ENCODE measurements at regions not wholly inside any gene's neighbourhood (a gene's known extent, or its start where the extent isn't known, plus 50 kb on each side); places are given as distances from the start of the nearest gene placed in this dataset.

GRCh38 chr3:74527566-74527965 lies 86.9 kb downstream of the CNTN3 start:
- no peaks in the 10 kb centered on the region for H4K20me1 ChIP-seq (ENCODE audit: insufficient read depth)
- no peak for DNase-seq
- intact Hi-C loops (cut with micrococcal nuclease; ENCODE audit: unreplicated experiment), result no loop called here
- no peaks in the 10 kb centered on the region for H3K9me3 ChIP-seq (ENCODE audit: insufficient read depth, low read depth)
- no peaks in the 10 kb centered on the region for H3K36me3 ChIP-seq (ENCODE audit: low read depth)
- TF ChIP-seq CTCF (conservative IDR thresholded peaks at IDR 0.05) (no peak), EZH2 (IDR thresholded peaks at IDR 0.05; ENCODE audit: low read depth) (no peak)
- no peak overlapping the region for H2AFZ ChIP-seq
- H3K4me2 ChIP-seq, result no peak overlapping the region
- no peaks in the 10 kb centered on the region for H3F3A ChIP-seq (ENCODE audit: insufficient read depth, low read depth)
- no peak overlapping the region for H3K4me3 ChIP-seq
- CTCF ChIA-PET, result no interaction called here
- POLR2A ChIA-PET (ENCODE audit: unreplicated experiment), result no interaction called here
- H3K27ac ChIP-seq, result no peak overlapping the region
- H3K79me2 ChIP-seq (ENCODE audit: low read depth), result no peaks in the 10 kb centered on the region
- no peaks in the 10 kb centered on the region for H3K9me2 ChIP-seq (ENCODE audit: insufficient read depth)
- H3K27me3 ChIP-seq (ENCODE audit: insufficient read depth, low read depth), result 0 out of 2 replicates have a peak, but pooled peaks cover 3% of the 10 kb centered on the region
- no TSS peak for BruUV-seq (replicated peaks)
- H3K4me1 ChIP-seq (replicated peaks; ENCODE audit: insufficient read depth), result no peaks in the 10 kb centered on the region

GRCh38 chr3:74523811-74524210 lies 90.6 kb downstream of the CNTN3 start:
- H3K9me2 ChIP-seq (ENCODE audit: insufficient read depth), result no peaks in the 10 kb centered on the region
- H4K20me1 ChIP-seq (ENCODE audit: insufficient read depth), result no peaks in the 10 kb centered on the region
- no peaks in the 10 kb centered on the region for H3K4me1 ChIP-seq (replicated peaks; ENCODE audit: insufficient read depth)
- TF ChIP-seq EZH2 (IDR thresholded peaks at IDR 0.05; ENCODE audit: low read depth), result no peak
- TF ChIP-seq CTCF (conservative IDR thresholded peaks at IDR 0.05), result no peak
- H3F3A ChIP-seq (ENCODE audit: insufficient read depth, low read depth), result no peaks in the 10 kb centered on the region
- CTCF ChIA-PET, result no interaction called here
- no peak overlapping the region for H3K4me3 ChIP-seq
- no peak overlapping the region for H2AFZ ChIP-seq
- no TSS peak for BruUV-seq (replicated peaks)
- POLR2A ChIA-PET (ENCODE audit: unreplicated experiment), result no interaction called here
- H3K9me3 ChIP-seq (ENCODE audit: insufficient read depth, low read depth), result no peaks in the 10 kb centered on the region
- intact Hi-C loops (cut with micrococcal nuclease; ENCODE audit: unreplicated experiment), result no loop called here
- DNase-seq, result no peak
- H3K36me3 ChIP-seq (ENCODE audit: low read depth), result no peaks in the 10 kb centered on the region
- no peak overlapping the region for H3K27ac ChIP-seq
- H3K27me3 ChIP-seq (ENCODE audit: insufficient read depth, low read depth), result 0 out of 2 replicates have a peak, but pooled peaks cover 3% of the 10 kb centered on the region
- no peaks in the 10 kb centered on the region for H3K79me2 ChIP-seq (ENCODE audit: low read depth)
- no peak overlapping the region for H3K4me2 ChIP-seq

GRCh38 chr3:74520895-74521294 lies 93.6 kb downstream of the CNTN3 start:
- no peaks in the 10 kb centered on the region for H3K9me3 ChIP-seq (ENCODE audit: insufficient read depth, low read depth)
- H3K27me3 ChIP-seq (ENCODE audit: insufficient read depth, low read depth), result no peaks in the 10 kb centered on the region
- intact Hi-C loops (cut with micrococcal nuclease; ENCODE audit: unreplicated experiment), result no loop called here
- H3K4me3 ChIP-seq, result no peak overlapping the region
- POLR2A ChIA-PET (ENCODE audit: unreplicated experiment), result no interaction called here
- no peaks in the 10 kb centered on the region for H3K4me1 ChIP-seq (replicated peaks; ENCODE audit: insufficient read depth)
- H3K79me2 ChIP-seq (ENCODE audit: low read depth), result no peaks in the 10 kb centered on the region
- TF ChIP-seq EZH2 (IDR thresholded peaks at IDR 0.05; ENCODE audit: low read depth) (no peak), CTCF (conservative IDR thresholded peaks at IDR 0.05) (no peak)
- H3F3A ChIP-seq (ENCODE audit: insufficient read depth, low read depth), result no peaks in the 10 kb centered on the region
- CTCF ChIA-PET, result no interaction called here
- H3K27ac ChIP-seq, result no peak overlapping the region
- no peak for DNase-seq
- H2AFZ ChIP-seq, result no peak overlapping the region
- H3K4me2 ChIP-seq, result no peak overlapping the region
- no TSS peak for BruUV-seq (replicated peaks)
- H4K20me1 ChIP-seq (ENCODE audit: insufficient read depth), result no peaks in the 10 kb centered on the region
- H3K9me2 ChIP-seq (ENCODE audit: insufficient read depth), result no peaks in the 10 kb centered on the region
- H3K36me3 ChIP-seq (ENCODE audit: low read depth), result no peaks in the 10 kb centered on the region

Data from PC-9 (cell line).